Kidney epithelial cell (primary cell): ENCODE measurements at regions not wholly inside any gene's neighbourhood (a gene's known extent, or its start where the extent isn't known, plus 50 kb on each side); places are given as distances from the start of the nearest gene placed in this dataset.

Experiments used
- DNase-seq: peaks from one replicate; pipeline ENCODE4 v3.0.0-alpha.2; 2010; ENCODE audit warnings: low read depth
- H3K27me3 ChIP-seq: 2 replicates; pipeline ENCODE4 v1.6.0; 2011; ENCODE audit warnings: low read length; ENCODE audit not compliant: control insufficient read depth, insufficient read depth
- H3K36me3 ChIP-seq: 2 replicates; pipeline ENCODE4 v1.5.1; 2011; ENCODE audit warnings: low read length; ENCODE audit not compliant: control insufficient read depth, insufficient read depth
- H3K4me3 ChIP-seq: 2 replicates; pipeline ENCODE4 v1.5.1; 2011; ENCODE audit warnings: low read depth, mild to moderate bottlenecking, control low read depth, low read length
- CTCF ChIP-seq: IDR thresholded peaks from 2 replicates; pipeline ENCODE4 v1.5.1; 2011; ENCODE audit warnings: mild to moderate bottlenecking, moderate library complexity, low read length, control low read depth, inconsistent platforms; ENCODE audit not compliant: insufficient read depth, poor library complexity, severe bottlenecking

GRCh38 chr3:182389071-182389815, 404.1 kb upstream of the ATP11B start:
- TF ChIP-seq CTCF = no peak
- H3K4me3 ChIP-seq = no peak overlapping the region
- DNase-seq = peak; percentile 53

GRCh38 chr3:182390421-182390820, 402.9 kb upstream of the ATP11B start:
- no peak overlapping the region for H3K4me3 ChIP-seq
- no peaks in the 10 kb centered on the region for H3K36me3 ChIP-seq
- no peak for TF ChIP-seq CTCF
- no peaks in the 10 kb centered on the region for H3K27me3 ChIP-seq
- no peak for DNase-seq

More at GRCh38 chr3:182389071-182389815, 404.1 kb upstream of the ATP11B start:
- Histone ChIP-seq H3K36me3 (no peaks in the 10 kb centered on the region), H3K27me3 (no peaks in the 10 kb centered on the region)

- Histone ChIP-seq H3K36me3 (no peaks in the 10 kb centered on the region), H3K4me3 (no peak overlapping the region), H3K27me3 (no peaks in the 10 kb centered on the region)
- TF ChIP-seq CTCF = no peak
- DNase-seq = no peak
Measured at GRCh38 chr3:182392182-182392937, 400.9 kb upstream of the ATP11B start.

GRCh38 chr3:182393151-182393550, 400.2 kb upstream of the ATP11B start:
- no peaks in the 10 kb centered on the region for H3K27me3 ChIP-seq
- TF ChIP-seq CTCF = no peak
- H3K36me3 ChIP-seq = no peaks in the 10 kb centered on the region
- H3K4me3 ChIP-seq = no peak overlapping the region
- no peak for DNase-seq

- no peak for DNase-seq
- TF ChIP-seq CTCF = no peak
- Histone ChIP-seq H3K36me3 (no peaks in the 10 kb centered on the region), H3K27me3 (no peaks in the 10 kb centered on the region), H3K4me3 (no peak overlapping the region)
Measured at GRCh38 chr3:182393830-182394367, 399.4 kb upstream of the ATP11B start.

GRCh38 chr3:182397164-182397563, 396.1 kb upstream of the ATP11B start:
- no peak for TF ChIP-seq CTCF
- no peaks in the 10 kb centered on the region for H3K36me3 ChIP-seq
- H3K27me3 ChIP-seq = no peaks in the 10 kb centered on the region
- DNase-seq = no peak
- H3K4me3 ChIP-seq = no peak overlapping the region
